SU-DHL-6 (cell line): ENCODE measurements at regions not wholly inside any gene's neighbourhood (a gene's known extent, or its start where the extent isn't known, plus 50 kb on each side); places are given as distances from the start of the nearest gene placed in this dataset.

ENCODE experiments used
- CTCF ChIP-seq: fragments of 200-600 bp; sonication (generic); IDR thresholded peaks from one replicate; pipeline ENCODE4 v1.5.1; 2017; ENCODE audit warnings: antibody characterized with exemption, mild to moderate bottlenecking, low read length, moderate library complexity; ENCODE audit not compliant: insufficient read depth, poor library complexity, severe bottlenecking
- EZH2phosphoT487 ChIP-seq: fragments of 200-600 bp; sonication (generic), shearing (Covaris generic); conservative IDR thresholded peaks from 2 replicates; pipeline ENCODE4 v1.6.1; 2018; ENCODE audit warnings: mild to moderate bottlenecking, antibody characterized with exemption, low read length, moderate library complexity, mixed read lengths

DNA sequence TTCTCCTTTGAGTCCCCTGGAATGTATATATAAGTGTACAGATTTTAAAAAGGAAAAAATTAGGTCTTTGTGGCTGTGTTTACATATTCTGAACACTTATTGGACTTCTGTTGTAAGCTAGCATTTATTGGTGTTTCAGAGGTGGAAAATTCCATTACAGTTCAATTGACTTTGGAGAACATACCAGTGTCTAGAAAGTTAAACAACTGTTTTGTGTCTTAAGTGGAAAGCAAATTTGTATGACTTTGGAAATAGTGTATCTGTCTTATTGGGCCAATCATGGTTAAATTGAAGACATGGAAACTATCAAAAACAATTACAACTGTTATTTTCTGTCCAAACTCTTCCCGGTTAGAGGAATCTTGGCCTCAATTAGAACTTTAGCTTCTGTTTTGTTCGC lies 265.0 kb upstream of the C2CD4B start:
- TF ChIP-seq CTCF (no peak), EZH2phosphoT487 (no peak)
